GM23248 (cell line): ENCODE measurements at regions not wholly inside any gene's neighbourhood (a gene's known extent, or its start where the extent isn't known, plus 50 kb on each side); places are given as distances from the start of the nearest gene placed in this dataset.

ENCODE experiments used
- EZH2 ChIP-seq: fragments of 200-600 bp; sonication (generic); IDR thresholded peaks from 2 replicates; pipeline ENCODE4 v1.6.1; 2018; ENCODE audit warnings: antibody characterized with exemption, mild to moderate bottlenecking; ENCODE audit not compliant: insufficient read depth, poor library complexity, severe bottlenecking
- EZH2phosphoT487 ChIP-seq: fragments of 200-600 bp; sonication (generic); IDR thresholded peaks from 2 replicates; pipeline ENCODE4 v1.6.1; 2018; ENCODE audit warnings: antibody characterized with exemption, moderate library complexity, mild to moderate bottlenecking, low read depth; ENCODE audit not compliant: insufficient read depth

DNA sequence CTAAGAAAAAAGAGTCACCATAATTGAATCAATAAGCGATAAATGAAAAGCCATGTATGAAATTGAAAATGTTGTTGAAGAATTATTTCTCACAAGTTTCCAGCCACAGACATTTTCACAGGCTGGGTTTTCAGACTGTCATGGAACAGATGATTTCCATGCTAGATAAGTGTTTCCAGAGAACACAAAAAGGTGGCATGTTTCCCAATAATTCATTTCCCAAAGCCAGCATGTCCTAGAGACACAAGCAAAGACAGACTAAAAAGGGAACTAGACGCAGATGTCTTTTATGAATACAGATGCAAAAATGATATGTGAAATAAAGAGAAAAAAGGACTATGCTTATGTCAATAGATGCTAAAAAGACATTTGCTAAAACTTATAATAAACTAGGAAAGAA is 255.1 kb downstream of the EIPR1 start:
- no peak for TF ChIP-seq EZH2
- TF ChIP-seq EZH2phosphoT487 = no peak
